ENCODE measurements at regions not wholly inside any gene's neighbourhood (a gene's known extent, or its start where the extent isn't known, plus 50 kb on each side); places are given as distances from the start of the nearest gene placed in this dataset.
"Not testable (repeated sequence)": the region's sequence is repeated elsewhere in the genome, so short reads cannot be mapped to it uniquely, and the experiment has no call there.

DNA sequence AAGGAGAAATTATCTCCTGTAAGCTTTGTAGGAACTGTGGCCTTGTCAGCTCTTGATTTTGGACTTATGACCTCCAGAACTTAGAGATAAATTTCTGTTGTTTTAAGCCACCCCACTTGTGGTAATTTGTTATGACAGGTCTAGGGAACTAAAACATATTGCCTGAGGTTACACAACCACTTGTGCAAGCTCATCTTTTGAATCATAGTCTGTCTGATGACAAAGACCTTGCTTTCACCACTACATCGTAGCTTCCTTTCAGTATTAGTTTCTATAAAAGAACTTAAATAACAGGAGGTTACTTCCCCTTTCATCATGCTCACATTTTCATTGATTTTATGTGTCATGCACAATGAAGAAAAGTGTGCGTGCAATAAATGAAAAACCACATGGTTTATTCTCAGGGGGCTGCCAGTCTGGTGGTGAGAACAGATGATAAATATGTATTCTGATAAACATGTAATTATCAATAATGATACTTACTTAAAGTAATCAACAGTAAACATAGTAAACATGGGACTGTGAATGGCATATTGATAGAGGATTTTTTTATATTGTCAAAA, 690.0 kb upstream of the HS3ST1 start:
- no peak for DNase-seq (ENCODE audit: low read depth)
- TF ChIP-seq CTCF (conservative IDR thresholded peaks at IDR 0.05; ENCODE audit: low read depth, low read length), result no peak
- H3K4me3 ChIP-seq (ENCODE audit: low read depth, low read length), result no peak overlapping the region

DNA sequence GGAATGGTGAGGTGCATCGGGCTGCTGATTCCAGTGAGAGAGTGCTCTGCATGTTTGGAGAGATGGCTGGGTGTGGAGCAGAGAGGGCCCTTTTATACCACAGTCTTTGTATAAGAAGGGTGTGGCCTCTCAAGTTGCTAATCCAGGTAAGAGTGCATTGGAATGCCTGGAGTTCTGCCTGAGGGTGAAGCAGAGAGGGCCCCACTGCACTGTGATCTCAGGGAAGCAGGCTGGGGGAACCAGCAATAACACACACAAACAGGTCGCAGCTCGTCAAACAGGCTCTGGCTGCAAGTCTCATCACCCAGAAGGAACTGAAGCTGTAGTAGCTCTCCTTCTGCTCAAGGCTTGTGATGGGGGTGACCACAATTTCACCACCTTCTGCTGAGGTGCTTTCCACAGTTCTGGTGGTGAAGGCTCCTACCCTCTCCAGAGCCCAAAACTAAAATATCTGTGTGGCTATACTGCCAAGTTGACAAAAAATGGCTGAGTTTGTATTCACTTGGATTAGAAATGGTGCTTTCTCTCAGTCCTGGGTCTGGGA, 687.4 kb upstream of the HS3ST1 start:
- no peak for DNase-seq (ENCODE audit: low read depth)
- TF ChIP-seq CTCF (conservative IDR thresholded peaks at IDR 0.05; ENCODE audit: low read depth, low read length), result no peak
- no peak overlapping the region for H3K4me3 ChIP-seq (ENCODE audit: low read depth, low read length)

GRCh38 chr4:12110627-12111026, 681.9 kb upstream of the HS3ST1 start:
- DNase-seq (ENCODE audit: low read depth), result no peak
- no peak overlapping the region for H3K4me3 ChIP-seq (ENCODE audit: low read depth, low read length)
- no peak for TF ChIP-seq CTCF (conservative IDR thresholded peaks at IDR 0.05; ENCODE audit: low read depth, low read length)

DNA sequence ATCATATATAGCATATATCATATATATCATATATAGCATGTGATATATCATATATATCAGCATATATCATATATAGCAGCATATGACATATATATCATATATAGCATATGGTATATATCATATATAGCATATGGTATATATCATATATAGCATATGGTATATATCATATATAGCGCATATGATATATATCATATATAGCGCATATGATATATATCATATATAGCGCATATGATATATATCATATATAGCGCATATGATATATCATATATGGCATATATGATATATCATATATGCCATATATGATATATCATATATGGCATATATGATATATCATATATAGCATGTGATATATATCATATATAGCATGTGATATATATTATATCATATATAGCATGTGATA, 680.4 kb upstream of the HS3ST1 start:
- DNase-seq (ENCODE audit: low read depth); H3K4me3 ChIP-seq (ENCODE audit: low read depth, low read length): not testable (repeated sequence)

- TF ChIP-seq CTCF (conservative IDR thresholded peaks at IDR 0.05; ENCODE audit: low read depth, low read length), result no peak
- no peak overlapping the region for H3K4me3 ChIP-seq (ENCODE audit: low read depth, low read length)
- DNase-seq (ENCODE audit: low read depth), result no peak
Observed at GRCh38 chr4:12105519-12105918, 676.8 kb upstream of the HS3ST1 start.

- H3K4me3 ChIP-seq (ENCODE audit: low read depth, low read length); DNase-seq (ENCODE audit: low read depth): not testable (repeated sequence)
Observed at GRCh38 chr4:12089920-12090319, 661.2 kb upstream of the HS3ST1 start.

DNA sequence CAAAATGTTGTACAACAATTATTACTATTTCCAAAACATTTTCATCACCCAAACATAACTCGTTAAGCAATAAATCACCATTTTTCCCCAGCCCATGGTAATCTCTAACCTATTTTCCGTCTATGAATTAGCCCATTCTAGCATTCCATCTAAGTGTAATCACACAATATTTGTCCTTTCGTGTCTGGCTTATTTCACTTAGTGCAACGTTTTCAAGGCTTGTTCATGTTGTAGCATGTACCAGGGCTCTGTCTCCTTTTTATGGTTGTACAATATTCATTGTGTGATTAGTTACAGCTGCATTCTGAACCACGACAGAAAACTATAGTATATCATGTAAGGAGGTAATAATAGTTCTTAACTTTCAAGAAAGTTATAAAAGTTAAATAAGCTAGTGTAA, 656.0 kb upstream of the HS3ST1 start:
- no peak for DNase-seq (ENCODE audit: low read depth)
- TF ChIP-seq CTCF (conservative IDR thresholded peaks at IDR 0.05; ENCODE audit: low read depth, low read length), result no peak

DNA sequence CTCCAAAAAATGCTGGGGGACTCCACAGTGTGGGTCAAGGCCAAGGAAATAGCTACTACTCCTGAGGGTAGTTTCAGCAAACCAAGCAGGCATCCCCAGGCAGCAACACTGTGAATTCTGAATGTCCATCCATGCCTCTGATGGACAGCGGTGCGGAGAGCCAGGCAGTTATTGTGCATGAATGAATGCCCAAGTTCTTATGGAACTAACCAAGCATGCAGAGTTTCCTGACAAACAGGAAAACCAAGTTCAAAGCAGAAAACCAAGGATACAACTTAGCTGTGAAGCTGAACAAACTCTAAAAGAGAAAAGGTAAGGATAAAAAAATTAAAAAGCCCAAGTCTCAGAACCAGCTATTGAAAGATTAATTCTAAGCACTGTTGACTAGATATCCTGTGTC, 642.6 kb upstream of the HS3ST1 start:
- no peak overlapping the region for H3K4me3 ChIP-seq (ENCODE audit: low read depth, low read length)
- TF ChIP-seq CTCF (conservative IDR thresholded peaks at IDR 0.05; ENCODE audit: low read depth, low read length), result no peak
- no peak for DNase-seq (ENCODE audit: low read depth)

More for the DNA sequence above, 656.0 kb upstream of the HS3ST1 start:
- H3K4me3 ChIP-seq (ENCODE audit: low read depth, low read length), result no peak overlapping the region
